Progenitor cell of endocrine pancreas (in vitro differentiated cells): ENCODE measurements at regions not wholly inside any gene's neighbourhood (a gene's known extent, or its start where the extent isn't known, plus 50 kb on each side); places are given as distances from the start of the nearest gene placed in this dataset.

Experiments used
- DNase-seq: peaks from one replicate; pipeline ENCODE4 v3.0.0; 2021; ENCODE audit warnings: low spot score; ENCODE audit not compliant: unreplicated experiment
- H3K27ac Mint-ChIP-seq: 2 replicates; pipeline ENCODE4 v1.8.0; 2021; ENCODE audit warnings: mild to moderate bottlenecking, moderate library complexity, mixed read lengths
- H3K27me3 Mint-ChIP-seq: 2 replicates; pipeline ENCODE4 v1.8.0; 2021; ENCODE audit warnings: mixed read lengths
- H3K36me3 Mint-ChIP-seq: 2 replicates; pipeline ENCODE4 v1.8.0; 2022; ENCODE audit warnings: mixed read lengths; ENCODE audit not compliant: insufficient read depth
- H3K4me1 Mint-ChIP-seq: 2 replicates; pipeline ENCODE4 v1.8.0; 2021; ENCODE audit warnings: low read depth, mixed read lengths
- H3K4me3 Mint-ChIP-seq: 2 replicates; pipeline ENCODE4 v1.8.0; 2021; ENCODE audit warnings: low read depth, mild to moderate bottlenecking, moderate library complexity, mixed read lengths
- H3K9me3 Mint-ChIP-seq: 2 replicates; pipeline ENCODE4 v1.8.0; 2021; ENCODE audit warnings: low read depth, mixed read lengths
- CTCF ChIP-seq: fragments of 200-600 bp; sonication (generic); IDR thresholded peaks from one replicate; pipeline ENCODE4 v1.5.0; 2021; ENCODE audit warnings: antibody characterized with exemption, mild to moderate bottlenecking; ENCODE audit not compliant: unreplicated experiment

- Mint-ChIP-seq H3K9me3 (peaks cover 6% of the 10 kb centered on the region), H3K27ac (no peak overlapping the region), H3K36me3 (no peaks in the 10 kb centered on the region), H3K4me1 (no peaks in the 10 kb centered on the region), H3K4me3 (no peak overlapping the region), H3K27me3 (peaks cover 11% of the 10 kb centered on the region)
- no peak for TF ChIP-seq CTCF
- no peak for DNase-seq
Measured at GRCh38 chr2:71886241-71886640, 261.4 kb downstream of the CYP26B1 start.

- no peaks in the 10 kb centered on the region for H3K4me1 Mint-ChIP-seq
- no peak overlapping the region for H3K27ac Mint-ChIP-seq
- TF ChIP-seq CTCF = no peak
- H3K4me3 Mint-ChIP-seq = no peak overlapping the region
- H3K36me3 Mint-ChIP-seq = no peaks in the 10 kb centered on the region
- peaks cover 6% of the 10 kb centered on the region for H3K9me3 Mint-ChIP-seq
- peaks cover 4% of the 10 kb centered on the region for H3K27me3 Mint-ChIP-seq
- no peak for DNase-seq
Measured at GRCh38 chr2:71884303-71885042, 263.2 kb downstream of the CYP26B1 start.

- Mint-ChIP-seq H3K9me3 (peaks cover 6% of the 10 kb centered on the region), H3K36me3 (no peaks in the 10 kb centered on the region), H3K27me3 (peaks cover 5% of the 10 kb centered on the region), H3K27ac (no peak overlapping the region), H3K4me1 (no peaks in the 10 kb centered on the region), H3K4me3 (no peak overlapping the region)
- no peak for DNase-seq
- no peak for TF ChIP-seq CTCF
Measured at GRCh38 chr2:71882949-71883472, 264.7 kb downstream of the CYP26B1 start.

DNA sequence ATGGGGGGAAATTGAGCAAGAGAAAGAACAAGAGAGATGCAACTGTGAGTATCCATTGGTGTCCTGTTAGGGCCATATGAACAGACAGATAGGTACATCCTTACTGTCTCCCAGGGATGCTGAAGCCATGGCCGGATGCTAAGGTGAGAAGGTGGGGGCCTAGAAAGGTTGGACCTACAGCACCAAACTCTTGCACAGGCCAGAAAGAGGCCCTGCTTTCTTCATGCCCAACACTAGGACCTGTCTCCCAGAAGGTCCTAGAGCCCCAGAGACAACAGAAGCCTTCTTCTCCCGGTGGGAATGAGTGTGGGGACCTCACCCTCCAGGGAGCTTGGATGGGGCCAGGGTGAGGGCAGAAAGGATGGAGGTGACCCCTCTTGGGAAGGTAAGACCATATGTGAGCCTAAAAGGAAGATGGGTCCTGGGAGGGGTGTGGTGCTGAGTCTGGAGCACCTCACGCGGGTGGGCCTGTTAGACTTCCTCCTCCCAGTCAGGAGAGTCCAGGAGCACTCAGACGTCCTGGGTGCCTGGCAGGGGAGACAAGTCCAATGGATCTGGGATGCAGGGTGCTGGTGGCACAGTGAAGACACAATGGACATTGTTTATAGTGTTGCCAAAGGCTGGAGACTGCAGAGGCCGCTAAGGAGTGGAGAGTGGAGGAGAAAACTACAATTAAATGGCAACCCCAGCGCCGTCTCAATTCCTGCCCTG, 265.3 kb downstream of the CYP26B1 start:
- H3K9me3 Mint-ChIP-seq = peaks cover 6% of the 10 kb centered on the region
- no peak for TF ChIP-seq CTCF
- H3K4me1 Mint-ChIP-seq = no peaks in the 10 kb centered on the region
- H3K4me3 Mint-ChIP-seq = no peak overlapping the region
- no peaks in the 10 kb centered on the region for H3K36me3 Mint-ChIP-seq
- peaks cover 7% of the 10 kb centered on the region for H3K27me3 Mint-ChIP-seq
- DNase-seq = no peak
- no peak overlapping the region for H3K27ac Mint-ChIP-seq

DNA sequence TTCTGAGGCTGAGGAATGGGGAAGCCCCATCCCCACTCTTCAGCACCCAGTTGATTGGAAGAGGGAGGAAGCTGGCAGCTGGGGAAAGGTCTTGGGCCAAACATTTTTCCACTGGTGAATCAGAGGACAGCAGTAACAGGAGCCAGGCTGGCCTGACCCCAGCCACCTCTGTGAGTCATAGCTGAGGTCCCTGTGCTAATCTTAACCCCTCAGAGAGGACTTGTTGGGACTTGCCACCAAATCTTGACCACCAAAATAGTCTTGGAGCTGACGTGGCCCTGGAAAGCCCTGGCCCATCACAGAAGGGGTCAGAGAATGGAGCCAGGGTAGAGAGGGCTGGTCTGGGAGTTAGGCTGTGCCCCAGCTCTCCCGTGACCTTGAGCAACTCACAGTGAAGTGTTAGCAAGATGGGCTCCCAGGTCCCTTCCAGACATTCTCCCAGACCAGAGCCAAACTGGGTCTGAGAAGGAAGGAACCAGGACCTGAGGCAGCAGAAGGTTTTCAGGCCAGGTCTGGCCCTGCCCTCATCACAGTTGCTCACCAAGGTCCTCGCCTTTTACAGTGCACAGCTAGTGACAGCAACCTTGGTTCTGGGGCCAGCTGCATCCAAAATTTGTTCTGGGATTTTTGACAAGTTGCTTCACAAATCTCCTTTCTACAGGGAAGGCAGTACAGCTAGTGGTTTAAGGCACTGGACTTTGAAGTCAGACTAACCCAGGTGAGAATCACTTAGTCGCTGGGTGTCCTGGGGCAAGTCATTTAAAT, 266.6 kb downstream of the CYP26B1 start:
- DNase-seq = no peak
- no peaks in the 10 kb centered on the region for H3K9me3 Mint-ChIP-seq
- H3K36me3 Mint-ChIP-seq = no peaks in the 10 kb centered on the region
- no peak overlapping the region for H3K27ac Mint-ChIP-seq
- no peaks in the 10 kb centered on the region for H3K4me1 Mint-ChIP-seq
- TF ChIP-seq CTCF = no peak
- peaks cover 7% of the 10 kb centered on the region for H3K27me3 Mint-ChIP-seq
- H3K4me3 Mint-ChIP-seq = no peak overlapping the region
